ENCODE measurements at regions not wholly inside any gene's neighbourhood (a gene's known extent, or its start where the extent isn't known, plus 50 kb on each side); places are given as distances from the start of the nearest gene placed in this dataset.

DNA sequence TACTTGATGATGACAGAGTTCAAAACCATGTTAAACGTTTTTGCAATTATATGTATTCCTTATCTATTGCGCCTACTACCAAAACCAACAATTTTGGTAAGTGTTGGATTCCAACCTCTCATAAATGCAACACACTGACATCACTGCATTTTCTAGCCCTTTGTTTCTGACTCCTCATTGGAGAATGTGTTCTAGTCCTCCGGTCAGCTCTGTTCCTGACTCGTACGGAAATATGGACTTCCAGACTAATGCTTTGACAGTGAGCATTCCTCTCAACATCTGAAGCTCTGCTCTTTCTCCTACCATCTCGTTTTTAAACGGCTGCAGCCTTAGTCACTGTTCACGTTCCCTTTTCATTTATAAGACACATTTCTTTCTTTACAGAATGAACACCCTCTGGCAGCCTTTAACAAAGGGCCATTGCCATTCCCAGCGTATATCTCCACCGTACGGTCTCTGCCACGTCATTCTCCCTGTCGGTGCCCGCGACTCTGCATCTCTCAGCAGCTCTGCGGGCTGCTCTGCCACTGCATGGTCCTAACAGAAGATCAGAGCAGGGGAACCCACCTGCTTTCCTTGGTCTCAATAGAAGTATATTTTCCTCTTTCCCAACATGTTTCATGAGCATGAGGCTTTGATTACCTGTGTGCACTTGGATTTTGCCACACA, 103.0 kb upstream of the SYNDIG1 start:
- TF ChIP-seq, protein P1, sequence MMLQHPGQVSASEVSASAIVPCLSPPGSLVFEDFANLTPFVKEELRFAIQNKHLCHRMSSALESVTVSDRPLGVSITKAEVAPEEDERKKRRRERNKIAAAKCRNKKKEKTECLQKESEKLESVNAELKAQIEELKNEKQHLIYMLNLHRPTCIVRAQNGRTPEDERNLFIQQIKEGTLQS (IDR thresholded peaks at IDR 0.05) = no peak
- TF ChIP-seq HNF4A (conservative IDR thresholded peaks at IDR 0.05) (no peak), TAF1 (conservative IDR thresholded peaks at IDR 0.05) (no peak), EGR1 (IDR thresholded peaks at IDR 0.05; ENCODE audit: low read depth in 2 of 2) (no peak), NR2F2 (IDR thresholded peaks at IDR 0.05) (no peak), JUND (IDR thresholded peaks at IDR 0.05) (no peak)
- TF ChIP-seq, protein P2, sequence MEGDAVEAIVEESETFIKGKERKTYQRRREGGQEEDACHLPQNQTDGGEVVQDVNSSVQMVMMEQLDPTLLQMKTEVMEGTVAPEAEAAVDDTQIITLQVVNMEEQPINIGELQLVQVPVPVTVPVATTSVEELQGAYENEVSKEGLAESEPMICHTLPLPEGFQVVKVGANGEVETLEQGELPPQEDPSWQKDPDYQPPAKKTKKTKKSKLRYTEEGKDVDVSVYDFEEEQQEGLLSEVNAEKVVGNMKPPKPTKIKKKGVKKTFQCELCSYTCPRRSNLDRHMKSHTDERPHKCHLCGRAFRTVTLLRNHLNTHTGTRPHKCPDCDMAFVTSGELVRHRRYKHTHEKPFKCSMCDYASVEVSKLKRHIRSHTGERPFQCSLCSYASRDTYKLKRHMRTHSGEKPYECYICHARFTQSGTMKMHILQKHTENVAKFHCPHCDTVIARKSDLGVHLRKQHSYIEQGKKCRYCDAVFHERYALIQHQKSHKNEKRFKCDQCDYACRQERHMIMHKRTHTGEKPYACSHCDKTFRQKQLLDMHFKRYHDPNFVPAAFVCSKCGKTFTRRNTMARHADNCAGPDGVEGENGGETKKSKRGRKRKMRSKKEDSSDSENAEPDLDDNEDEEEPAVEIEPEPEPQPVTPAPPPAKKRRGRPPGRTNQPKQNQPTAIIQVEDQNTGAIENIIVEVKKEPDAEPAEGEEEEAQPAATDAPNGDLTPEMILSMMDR (IDR thresholded peaks at IDR 0.05; ENCODE audit: low read depth, low read length, missing input control) = no peak
- H3K27ac ChIP-seq (ENCODE audit: low read depth in 1 of 2, low read length in 2 of 2) = no peak overlapping the region
- peaks cover 0 to 2% (median 0%) of the 10 kb centered on the region in 4 donors for H3K27me3 ChIP-seq (ENCODE audit: control insufficient read depth in 4 of 4, insufficient read depth in 4 of 4, low read length in 3 of 4)
- H3K4me1 ChIP-seq (ENCODE audit: control insufficient read depth in 4 of 4, insufficient read depth in 4 of 4, low read length in 3 of 4) = no peaks in the 10 kb centered on the region
- peak; percentile 2 for DNase-seq (ENCODE audit: low spot score)
- H3K4me3 ChIP-seq (ENCODE audit: low read depth in 1 of 3, low read length in 3 of 3) = no peak overlapping the region
- no peak overlapping the region for H3K9ac ChIP-seq (ENCODE audit: low read depth in 1 of 2, low read length in 2 of 2)
- no peaks in the 10 kb centered on the region for H3K36me3 ChIP-seq (ENCODE audit: control insufficient read depth in 4 of 4, insufficient read depth in 3 of 4, low read depth in 1 of 4, low read length in 3 of 4)
- WGBS = 86% methylated on average over 16 of the region's 16 CpGs
- H3K9me3 ChIP-seq (ENCODE audit: control insufficient read depth in 4 of 4, low read length in 3 of 4) = peaks cover 3 to 16% (median 6%) of the 10 kb centered on the region in 4 donors

DNA sequence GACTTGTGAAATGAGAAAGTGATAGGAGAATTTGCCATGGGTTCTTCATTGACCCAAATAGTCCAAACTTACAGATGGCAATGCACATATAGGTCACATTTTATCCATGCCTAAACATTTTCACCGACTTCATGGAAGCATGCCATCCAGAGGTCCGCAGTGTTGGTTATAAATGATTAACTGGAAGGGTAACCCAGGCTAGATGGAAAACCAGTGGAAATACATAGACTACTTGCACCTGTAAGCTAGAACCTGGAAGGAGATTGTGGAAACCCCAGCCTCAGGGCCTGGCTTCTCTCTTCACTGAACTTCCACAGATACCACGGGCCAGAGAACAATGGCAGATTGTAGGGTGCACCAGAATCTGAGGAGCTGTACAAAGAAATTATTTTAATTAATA, 103.8 kb upstream of the SYNDIG1 start:
- no peak for TF ChIP-seq RXRA (IDR thresholded peaks at IDR 0.05)
- no peak for TF ChIP-seq FOXA1 (IDR thresholded peaks at IDR 0.05)
- TF ChIP-seq TAF1 (conservative IDR thresholded peaks at IDR 0.05) = no peak
- TF ChIP-seq JUND (IDR thresholded peaks at IDR 0.05) = no peak
- no peak for TF ChIP-seq RAD21 (IDR thresholded peaks at IDR 0.05)
- TF ChIP-seq, protein P3, sequence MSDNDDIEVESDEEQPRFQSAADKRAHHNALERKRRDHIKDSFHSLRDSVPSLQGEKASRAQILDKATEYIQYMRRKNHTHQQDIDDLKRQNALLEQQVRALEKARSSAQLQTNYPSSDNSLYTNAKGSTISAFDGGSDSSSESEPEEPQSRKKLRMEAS (IDR thresholded peaks at IDR 0.05) = no peak
- no peak for TF ChIP-seq SP1 (IDR thresholded peaks at IDR 0.05)
- no peak for TF ChIP-seq GABPA (IDR thresholded peaks at IDR 0.05 in 1 of 2, conservative IDR thresholded peaks at IDR 0.05 in 1 of 2)
- TF ChIP-seq EGR1 (IDR thresholded peaks at IDR 0.05; ENCODE audit: low read depth in 2 of 2) = no peak
- TF ChIP-seq FOXA2 (IDR thresholded peaks at IDR 0.05) = no peak
- no peak for TF ChIP-seq NR2F2 (IDR thresholded peaks at IDR 0.05)
- TF ChIP-seq, protein P2 (IDR thresholded peaks at IDR 0.05; ENCODE audit: low read depth, low read length, missing input control) = no peak
- TF ChIP-seq, protein P4, sequence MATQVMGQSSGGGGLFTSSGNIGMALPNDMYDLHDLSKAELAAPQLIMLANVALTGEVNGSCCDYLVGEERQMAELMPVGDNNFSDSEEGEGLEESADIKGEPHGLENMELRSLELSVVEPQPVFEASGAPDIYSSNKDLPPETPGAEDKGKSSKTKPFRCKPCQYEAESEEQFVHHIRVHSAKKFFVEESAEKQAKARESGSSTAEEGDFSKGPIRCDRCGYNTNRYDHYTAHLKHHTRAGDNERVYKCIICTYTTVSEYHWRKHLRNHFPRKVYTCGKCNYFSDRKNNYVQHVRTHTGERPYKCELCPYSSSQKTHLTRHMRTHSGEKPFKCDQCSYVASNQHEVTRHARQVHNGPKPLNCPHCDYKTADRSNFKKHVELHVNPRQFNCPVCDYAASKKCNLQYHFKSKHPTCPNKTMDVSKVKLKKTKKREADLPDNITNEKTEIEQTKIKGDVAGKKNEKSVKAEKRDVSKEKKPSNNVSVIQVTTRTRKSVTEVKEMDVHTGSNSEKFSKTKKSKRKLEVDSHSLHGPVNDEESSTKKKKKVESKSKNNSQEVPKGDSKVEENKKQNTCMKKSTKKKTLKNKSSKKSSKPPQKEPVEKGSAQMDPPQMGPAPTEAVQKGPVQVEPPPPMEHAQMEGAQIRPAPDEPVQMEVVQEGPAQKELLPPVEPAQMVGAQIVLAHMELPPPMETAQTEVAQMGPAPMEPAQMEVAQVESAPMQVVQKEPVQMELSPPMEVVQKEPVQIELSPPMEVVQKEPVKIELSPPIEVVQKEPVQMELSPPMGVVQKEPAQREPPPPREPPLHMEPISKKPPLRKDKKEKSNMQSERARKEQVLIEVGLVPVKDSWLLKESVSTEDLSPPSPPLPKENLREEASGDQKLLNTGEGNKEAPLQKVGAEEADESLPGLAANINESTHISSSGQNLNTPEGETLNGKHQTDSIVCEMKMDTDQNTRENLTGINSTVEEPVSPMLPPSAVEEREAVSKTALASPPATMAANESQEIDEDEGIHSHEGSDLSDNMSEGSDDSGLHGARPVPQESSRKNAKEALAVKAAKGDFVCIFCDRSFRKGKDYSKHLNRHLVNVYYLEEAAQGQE (IDR thresholded peaks at IDR 0.05) = no peak
- Histone ChIP-seq H3K4me3 (ENCODE audit: low read depth in 1 of 3, low read length in 3 of 3) (no peak overlapping the region), H3K27ac (ENCODE audit: low read depth in 1 of 2, low read length in 2 of 2) (no peak overlapping the region), H3K4me1 (ENCODE audit: control insufficient read depth in 4 of 4, insufficient read depth in 4 of 4, low read length in 3 of 4) (no peaks in the 10 kb centered on the region), H3K27me3 (ENCODE audit: control insufficient read depth in 4 of 4, insufficient read depth in 4 of 4, low read length in 3 of 4) (peaks cover 0 to 2% (median 0%) of the 10 kb centered on the region in 4 donors), H3K9me3 (ENCODE audit: control insufficient read depth in 4 of 4, low read length in 3 of 4) (peaks cover 3 to 20% (median 8%) of the 10 kb centered on the region in 4 donors), H3K36me3 (ENCODE audit: control insufficient read depth in 4 of 4, insufficient read depth in 3 of 4, low read depth in 1 of 4, low read length in 3 of 4) (no peaks in the 10 kb centered on the region), H3K9ac (ENCODE audit: low read depth in 1 of 2, low read length in 2 of 2) (no peak overlapping the region)
- DNase-seq (ENCODE audit: low spot score) = peak; percentile 2
- WGBS = 54% methylated on average over 3 of the region's 3 CpGs
